Trophoblast cell (in vitro differentiated cells and primary cell): ENCODE measurements at regions not wholly inside any gene's neighbourhood (a gene's known extent, or its start where the extent isn't known, plus 50 kb on each side); places are given as distances from the start of the nearest gene placed in this dataset.

ENCODE experiments used
- DNase-seq, 2 donors: peaks; one replicate each; pipeline ENCODE4 v3.0.0-alpha.2; 2016
- H2AFZ ChIP-seq: 2 replicates; pipeline ENCODE4 v1.6.1; 2013; ENCODE audit warnings: low read length, moderate library complexity, mild to moderate bottlenecking; ENCODE audit not compliant: insufficient read depth, poor library complexity
- H2AK5ac ChIP-seq: 2 replicates; pipeline ENCODE4 v1.6.1; 2013; ENCODE audit warnings: mild to moderate bottlenecking, low read length
- H2BK120ac ChIP-seq: 2 replicates; pipeline ENCODE4 v1.6.1; 2013; ENCODE audit warnings: low read length, mild to moderate bottlenecking, moderate library complexity; ENCODE audit not compliant: insufficient read depth, poor library complexity
- H2BK12ac ChIP-seq: 2 replicates; pipeline ENCODE4 v1.6.1; 2013; ENCODE audit warnings: mild to moderate bottlenecking, low read length, moderate library complexity
- H2BK5ac ChIP-seq: 2 replicates; pipeline ENCODE4 v1.6.1; 2013; ENCODE audit warnings: low read length, low read depth, moderate library complexity, mild to moderate bottlenecking; ENCODE audit not compliant: poor library complexity
- H3K14ac ChIP-seq: 2 replicates; pipeline ENCODE4 v1.6.1; 2013; ENCODE audit warnings: mild to moderate bottlenecking, low read length
- H3K18ac ChIP-seq: 2 replicates; pipeline ENCODE4 v1.6.1; 2013; ENCODE audit warnings: mild to moderate bottlenecking, low read length
- H3K23ac ChIP-seq: 2 replicates; pipeline ENCODE4 v1.6.1; 2013; ENCODE audit warnings: low read length
- H3K27ac ChIP-seq: 2 replicates; pipeline ENCODE4 v1.5.1; 2013; ENCODE audit warnings: low read depth, mild to moderate bottlenecking, inconsistent platforms, low read length, moderate library complexity
- H3K27me3 ChIP-seq: 2 replicates; pipeline ENCODE4 v1.6.1; 2013; ENCODE audit warnings: inconsistent platforms, mild to moderate bottlenecking, low read length, moderate library complexity; ENCODE audit not compliant: insufficient read depth
- H3K36me3 ChIP-seq, 2 experiments: 1 replicate in 1 of 2; 2 replicates in 1 of 2; pipeline ENCODE4 v1.6.1; 2013; ENCODE audit warnings: low read length in 2 of 2, mild to moderate bottlenecking in 2 of 2, moderate library complexity in 1 of 2; ENCODE audit not compliant: insufficient read depth in 2 of 2, control insufficient read depth in 1 of 2
- H3K4ac ChIP-seq: 2 replicates; pipeline ENCODE4 v1.6.1; 2013; ENCODE audit warnings: low read depth, mild to moderate bottlenecking, low read length, moderate library complexity
- H3K4me1 ChIP-seq, 2 experiments: 1 replicate in 1 of 2; 2 replicates in 1 of 2; pipeline ENCODE4 v1.6.1; 2013; ENCODE audit warnings: low read length in 2 of 2, mild to moderate bottlenecking in 2 of 2, moderate library complexity in 1 of 2; ENCODE audit not compliant: insufficient read depth in 2 of 2, control insufficient read depth in 1 of 2
- H3K4me2 ChIP-seq: 2 replicates; pipeline ENCODE4 v1.6.1; 2013; ENCODE audit warnings: inconsistent platforms, mild to moderate bottlenecking, low read length, moderate library complexity
- H3K4me3 ChIP-seq: 2 replicates; pipeline ENCODE4 v1.5.1; 2013; ENCODE audit warnings: mild to moderate bottlenecking, low read depth, low read length, inconsistent platforms
- H3K79me1 ChIP-seq: one replicate; pipeline ENCODE4 v1.6.1; 2013; ENCODE audit warnings: low read length
- H3K79me2 ChIP-seq: 2 replicates; pipeline ENCODE4 v1.6.1; 2013; ENCODE audit warnings: low read length, mild to moderate bottlenecking; ENCODE audit not compliant: control insufficient read depth, insufficient read depth, poor library complexity
- H3K9ac ChIP-seq: 2 replicates; pipeline ENCODE4 v1.6.1; 2013; ENCODE audit warnings: mild to moderate bottlenecking, low read length
- H3K9me3 ChIP-seq: 2 replicates; pipeline ENCODE4 v1.6.1; 2013; ENCODE audit warnings: low read depth, mild to moderate bottlenecking, control low read depth, inconsistent platforms, low read length; ENCODE audit not compliant: insufficient read depth
- H4K12ac ChIP-seq: 2 replicates; pipeline ENCODE4 v1.6.1; 2013; ENCODE audit warnings: low read depth, mild to moderate bottlenecking, low read length, moderate library complexity
- H4K8ac ChIP-seq: 2 replicates; pipeline ENCODE4 v1.6.1; 2013; ENCODE audit warnings: low read depth, mild to moderate bottlenecking, low read length, moderate library complexity
- H4K91ac ChIP-seq: one replicate; pipeline ENCODE4 v1.6.1; 2013; ENCODE audit warnings: low read depth, mild to moderate bottlenecking, low read length, moderate library complexity
- WGBS: extraction: QIAGEN DNeasy Blood & Tissue Kit; methylation state at CpG from one replicate; pipeline ENCODE4 v1.1.7; 2013; ENCODE audit warnings: missing lambda C conversion rate; ENCODE audit not compliant: insufficient read length, insufficient coverage; ENCODE audit errors: extremely low coverage; 5-methylcytosine and 5-hydroxymethylcytosine counted together

- Histone ChIP-seq H2BK5ac (no peak overlapping the region), H4K8ac (no peak overlapping the region), H4K12ac (no peak overlapping the region), H2BK120ac (no peak overlapping the region), H3K27ac (no peak overlapping the region), H3K9me3 (no peaks in the 10 kb centered on the region), H3K4ac (no peak overlapping the region), H3K36me3 (no peaks in the 10 kb centered on the region), H3K18ac (no peak overlapping the region), H2AFZ (no peak overlapping the region), H3K23ac (no peak overlapping the region), H3K4me2 (no peak overlapping the region), H3K14ac (no peak overlapping the region), H3K79me2 (no peaks in the 10 kb centered on the region), H3K9ac (no peak overlapping the region), H3K4me3 (no peak overlapping the region), H3K27me3 (no peaks in the 10 kb centered on the region), H2BK12ac (no peak overlapping the region), H4K91ac (no peak overlapping the region), H2AK5ac (no peak overlapping the region), H3K4me1 (no peaks in the 10 kb centered on the region), H3K79me1 (no peaks in the 10 kb centered on the region)
- no peak for DNase-seq
- WGBS = no CpG with 5 or more reads among the region's 1 CpG
Observed at GRCh38 chr13:31408927-31409326, 209.2 kb downstream of the B3GLCT start.

- Histone ChIP-seq H2BK5ac (no peak overlapping the region), H3K9ac (no peak overlapping the region), H2AFZ (no peak overlapping the region), H4K12ac (no peak overlapping the region), H2BK120ac (no peak overlapping the region), H3K23ac (no peak overlapping the region), H3K4me3 (no peak overlapping the region), H3K14ac (no peak overlapping the region), H3K4me2 (no peak overlapping the region), H2AK5ac (no peak overlapping the region), H3K36me3 (no peaks in the 10 kb centered on the region), H2BK12ac (no peak overlapping the region), H3K4ac (no peak overlapping the region), H3K27me3 (no peaks in the 10 kb centered on the region), H3K9me3 (no peaks in the 10 kb centered on the region), H3K79me2 (no peaks in the 10 kb centered on the region), H4K8ac (no peak overlapping the region), H3K79me1 (no peaks in the 10 kb centered on the region), H4K91ac (no peak overlapping the region), H3K4me1 (no peaks in the 10 kb centered on the region), H3K27ac (no peak overlapping the region), H3K18ac (no peak overlapping the region)
- no CpG with 5 or more reads among the region's 6 CpGs for WGBS
- no peak for DNase-seq
Observed at GRCh38 chr13:31409678-31410356, 210.0 kb downstream of the B3GLCT start.

DNA sequence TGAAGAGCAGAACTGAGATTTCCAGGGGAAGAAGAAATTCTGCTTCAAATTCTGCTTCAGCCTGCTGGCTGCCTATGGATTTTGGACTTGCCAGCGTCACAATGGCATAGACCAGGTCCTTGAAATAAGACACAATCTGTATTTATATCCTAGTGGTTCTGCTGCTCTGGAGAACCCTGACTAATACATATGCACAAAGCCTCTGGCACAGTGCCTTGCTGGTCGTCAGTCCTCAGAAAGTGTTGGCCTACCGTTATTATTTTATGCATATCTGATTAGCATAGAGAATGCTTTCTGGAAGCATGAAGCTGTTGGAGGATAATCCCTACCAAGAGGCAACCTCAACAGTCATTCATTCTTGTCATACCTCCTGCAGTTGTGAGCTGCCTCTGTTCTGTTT lies 213.7 kb downstream of the B3GLCT start:
- Histone ChIP-seq H3K23ac (no peak overlapping the region), H2BK12ac (no peak overlapping the region), H3K36me3 (no peaks in the 10 kb centered on the region), H3K14ac (no peak overlapping the region), H3K79me2 (no peaks in the 10 kb centered on the region), H3K4ac (no peak overlapping the region), H3K4me1 (no peaks in the 10 kb centered on the region), H4K12ac (no peak overlapping the region), H2BK120ac (no peak overlapping the region), H2AFZ (no peak overlapping the region), H3K18ac (no peak overlapping the region), H3K4me2 (no peak overlapping the region), H4K8ac (no peak overlapping the region), H3K79me1 (no peaks in the 10 kb centered on the region), H2BK5ac (no peak overlapping the region), H3K9me3 (no peaks in the 10 kb centered on the region), H4K91ac (no peak overlapping the region), H3K9ac (no peak overlapping the region), H3K27me3 (no peaks in the 10 kb centered on the region), H3K4me3 (no peak overlapping the region), H2AK5ac (no peak overlapping the region), H3K27ac (no peak overlapping the region)
- no peak for DNase-seq
- WGBS = no CpG with 5 or more reads among the region's 3 CpGs

- Histone ChIP-seq H3K4me2 (no peak overlapping the region), H3K14ac (no peak overlapping the region), H2BK5ac (no peak overlapping the region), H4K8ac (no peak overlapping the region), H3K27me3 (no peaks in the 10 kb centered on the region), H2AK5ac (no peak overlapping the region), H4K91ac (no peak overlapping the region), H3K4ac (no peak overlapping the region), H3K9me3 (no peaks in the 10 kb centered on the region), H2BK12ac (no peak overlapping the region), H3K9ac (no peak overlapping the region), H3K27ac (no peak overlapping the region), H4K12ac (no peak overlapping the region), H3K79me2 (no peaks in the 10 kb centered on the region), H3K4me1 (no peaks in the 10 kb centered on the region), H3K4me3 (no peak overlapping the region), H3K23ac (no peak overlapping the region), H2BK120ac (no peak overlapping the region), H2AFZ (no peak overlapping the region), H3K79me1 (no peaks in the 10 kb centered on the region), H3K36me3 (no peaks in the 10 kb centered on the region), H3K18ac (no peak overlapping the region)
- WGBS = no CpG with 5 or more reads among the region's 4 CpGs
- DNase-seq = no peak
Observed at GRCh38 chr13:31416066-31416465, 216.3 kb downstream of the B3GLCT start.
